CD4-positive, alpha-beta memory T cell (primary cell): ENCODE measurements at regions not wholly inside any gene's neighbourhood (a gene's known extent, or its start where the extent isn't known, plus 50 kb on each side); places are given as distances from the start of the nearest gene placed in this dataset.
"Not testable (repeated sequence)": the region's sequence is repeated elsewhere in the genome, so short reads cannot be mapped to it uniquely, and the experiment has no call there.

Source experiments
- CTCF ChIA-PET: fragments of 350-600 bp; sonication (Branson Sonifier 250); formaldehyde crosslinking; loops from one replicate; lab custom pipeline; 2021; ENCODE audit warnings: inconsistent platforms; ENCODE audit not compliant: partially characterized antibody; lab: Charles Lee
- POLR2A ChIA-PET: fragments of 350-600 bp; sonication (Branson Sonifier 250); formaldehyde crosslinking; loops from one replicate; lab custom pipeline; 2021; ENCODE audit not compliant: partially characterized antibody; lab: Charles Lee
- DNase-seq, 5 donors: peaks; one replicate each; pipeline versions ENCODE4 v3.0.0 to v3.0.0-alpha.2; 2020 to 2022; ENCODE audit warnings: mixed read lengths in 1 of 5
- H3K27ac ChIP-seq: one replicate; pipeline ENCODE4 v1.7.0; 2013; ENCODE audit warnings: low read depth, low read length
- H3K27me3 ChIP-seq: 2 replicates; pipeline ENCODE4 v1.7.0; 2013; ENCODE audit warnings: mild to moderate bottlenecking, low read length, moderate library complexity; ENCODE audit not compliant: insufficient read depth
- H3K36me3 ChIP-seq: 2 replicates; pipeline ENCODE4 v1.7.0; 2013; ENCODE audit warnings: mild to moderate bottlenecking, low read length, moderate library complexity; ENCODE audit not compliant: insufficient read depth
- H3K4me1 ChIP-seq: 2 replicates; pipeline ENCODE4 v1.7.0; 2013; ENCODE audit warnings: mild to moderate bottlenecking, low read length, moderate library complexity; ENCODE audit not compliant: insufficient read depth
- H3K4me3 ChIP-seq, 2 donors: one replicate each; pipeline ENCODE4 v1.7.0; 2013; ENCODE audit warnings: low read length in 2 of 2, mild to moderate bottlenecking in 1 of 2
- H3K9me3 ChIP-seq, 2 donors: one replicate each; pipeline ENCODE4 v1.7.0; 2013; ENCODE audit warnings: low read length in 2 of 2, control low read depth in 1 of 2; ENCODE audit not compliant: control insufficient read depth in 1 of 2
- H3K27ac Mint-ChIP-seq, 7 donors: one replicate each; pipeline ENCODE4 v1.8.0; 2020 to 2021; ENCODE audit warnings: mixed read lengths in 7 of 7, mild to moderate bottlenecking in 6 of 7, inconsistent platforms in 3 of 7, moderate library complexity in 3 of 7
- H3K27me3 Mint-ChIP-seq, 2 donors: one replicate each; pipeline ENCODE4 v1.8.0; 2020 to 2021; ENCODE audit warnings: mixed read lengths in 2 of 2
- H3K36me3 Mint-ChIP-seq, 2 donors: one replicate each; pipeline ENCODE4 v1.8.0; 2020 to 2021; ENCODE audit warnings: mixed read lengths in 2 of 2, inconsistent platforms in 1 of 2, mild to moderate bottlenecking in 1 of 2
- H3K4me1 Mint-ChIP-seq, 4 donors: one replicate each; pipeline ENCODE4 v1.8.0; 2020 to 2021; ENCODE audit warnings: mixed read lengths in 4 of 4, mild to moderate bottlenecking in 1 of 4
- H3K4me3 Mint-ChIP-seq, 8 donors: one replicate each; pipeline ENCODE4 v1.8.0; 2020 to 2021; ENCODE audit warnings: mixed read lengths in 8 of 8, mild to moderate bottlenecking in 7 of 8, moderate library complexity in 6 of 8, inconsistent platforms in 3 of 8
- H3K9me3 Mint-ChIP-seq, 8 donors: one replicate each; pipeline ENCODE4 v1.8.0; 2020 to 2021; ENCODE audit warnings: mixed read lengths in 8 of 8, mild to moderate bottlenecking in 5 of 8, inconsistent platforms in 3 of 8, moderate library complexity in 1 of 8
- intact Hi-C: fragments of 100-400 bp; cut with micrococcal nuclease; formaldehyde crosslinking; loops from one replicate; pipeline ENCODE4 v1.15.1; 2023

DNA sequence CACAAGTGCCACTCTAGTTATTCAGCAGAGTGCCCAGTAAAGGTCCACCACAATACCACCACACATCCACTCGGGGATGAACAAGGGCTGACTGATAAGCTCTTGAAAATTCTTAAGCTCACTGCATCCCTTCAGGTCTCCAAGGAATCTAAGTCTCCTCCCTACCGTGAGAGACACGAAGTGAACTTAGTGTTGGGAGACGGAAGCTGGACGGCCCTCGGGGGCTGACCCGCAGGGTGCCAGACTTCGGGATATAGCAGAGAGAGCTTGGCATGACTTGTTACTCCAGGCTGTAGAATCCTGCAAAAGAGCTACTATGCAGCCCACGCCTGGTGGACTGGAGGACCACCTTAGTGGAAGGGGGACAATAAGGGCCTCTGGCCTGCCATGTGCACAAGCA, 75.1 kb downstream of the LYZL1 start:
- POLR2A ChIA-PET, H3K4me1 ChIP-seq, H3K27me3 Mint-ChIP-seq, H3K4me3 Mint-ChIP-seq, H3K4me1 Mint-ChIP-seq, H3K27ac ChIP-seq, H3K4me3 ChIP-seq, H3K27ac Mint-ChIP-seq, DNase-seq, H3K27me3 ChIP-seq, H3K9me3 Mint-ChIP-seq, H3K9me3 ChIP-seq, H3K36me3 Mint-ChIP-seq, CTCF ChIA-PET, intact Hi-C loops, H3K36me3 ChIP-seq: not testable (repeated sequence)

- H3K4me1 Mint-ChIP-seq, H3K4me1 ChIP-seq, H3K27ac Mint-ChIP-seq, H3K36me3 Mint-ChIP-seq, POLR2A ChIA-PET, DNase-seq, H3K27ac ChIP-seq, H3K27me3 ChIP-seq, H3K9me3 Mint-ChIP-seq, intact Hi-C loops, H3K36me3 ChIP-seq, H3K4me3 ChIP-seq, H3K9me3 ChIP-seq, H3K4me3 Mint-ChIP-seq: not testable (repeated sequence)
- peaks cover 7 to 22% of the 10 kb centered on the region in 2 donors for H3K27me3 Mint-ChIP-seq
- CTCF ChIA-PET: interaction anchor here (1.5 kb wide), 1 partner anchor 11 kb away, joined by 5 read pairs; no protein-coding TSS in a partner anchor
Observed at GRCh38 chr10:29366206-29366605, 77.3 kb downstream of the LYZL1 start.

DNA sequence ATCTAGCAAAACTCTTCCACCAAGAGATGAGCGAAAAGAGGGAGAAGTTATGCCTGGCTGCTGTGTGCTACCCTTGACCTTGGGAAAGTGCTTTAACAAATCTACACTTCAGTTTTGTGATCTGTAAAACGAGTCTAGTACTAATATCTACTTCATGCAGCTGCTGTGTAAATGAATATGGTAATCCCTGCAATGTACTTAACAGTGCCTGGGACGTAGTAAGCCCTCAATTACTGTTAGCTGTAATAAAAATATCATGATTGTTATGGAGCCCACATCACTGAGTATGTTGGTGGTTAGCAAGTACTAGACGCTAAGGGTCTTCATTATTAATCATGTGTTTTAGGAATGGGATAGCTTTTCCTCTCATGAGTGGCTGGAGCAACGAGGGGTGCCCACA, 80.5 kb downstream of the LYZL1 start:
- H3K9me3 ChIP-seq: no peaks in the 10 kb centered on the region
- H3K9me3 Mint-ChIP-seq: no peaks in the 10 kb centered on the region
- H3K36me3 Mint-ChIP-seq: no peaks in the 10 kb centered on the region
- H3K36me3 ChIP-seq: no peaks in the 10 kb centered on the region
- CTCF ChIA-PET: interaction anchor here (0.6 to 3.0 kb wide), 5 partner anchors 8 to 570 kb away, joined by 3 to 9 read pairs (median 4); no protein-coding TSS in a partner anchor
- no peak overlapping the region for H3K4me3 ChIP-seq
- POLR2A ChIA-PET: no interaction called here
- H3K27me3 Mint-ChIP-seq: peaks cover 12 to 30% of the 10 kb centered on the region in 2 donors
- no peaks in the 10 kb centered on the region for H3K4me1 ChIP-seq
- intact Hi-C loops: no loop called here
- no peak overlapping the region for H3K4me3 Mint-ChIP-seq
- H3K27ac Mint-ChIP-seq: no peak overlapping the region
- no peak for DNase-seq
- H3K27ac ChIP-seq: no peak overlapping the region
- no peaks in the 10 kb centered on the region for H3K4me1 Mint-ChIP-seq
- no peaks in the 10 kb centered on the region for H3K27me3 ChIP-seq

- no peak overlapping the region for H3K4me3 Mint-ChIP-seq
- no peaks in the 10 kb centered on the region for H3K9me3 Mint-ChIP-seq
- H3K36me3 Mint-ChIP-seq: no peaks in the 10 kb centered on the region
- H3K27me3 Mint-ChIP-seq: peaks cover 12 to 30% of the 10 kb centered on the region in 2 donors
- H3K27ac Mint-ChIP-seq: no peak overlapping the region
- intact Hi-C loops: no loop called here
- ChIA-PET CTCF (interaction anchor here (1.0 to 3.0 kb wide), 4 partner anchors 8 to 24 kb away, joined by 3 to 9 read pairs (median 6); no protein-coding TSS in a partner anchor), POLR2A (no interaction called here)
- H3K4me1 Mint-ChIP-seq: no peaks in the 10 kb centered on the region
- no peak for DNase-seq
- Histone ChIP-seq H3K27ac (no peak overlapping the region), H3K36me3 (no peaks in the 10 kb centered on the region), H3K4me3 (no peak overlapping the region), H3K9me3 (no peaks in the 10 kb centered on the region), H3K27me3 (no peaks in the 10 kb centered on the region), H3K4me1 (no peaks in the 10 kb centered on the region)
Observed at GRCh38 chr10:29370097-29371092, 81.5 kb downstream of the LYZL1 start.

DNA sequence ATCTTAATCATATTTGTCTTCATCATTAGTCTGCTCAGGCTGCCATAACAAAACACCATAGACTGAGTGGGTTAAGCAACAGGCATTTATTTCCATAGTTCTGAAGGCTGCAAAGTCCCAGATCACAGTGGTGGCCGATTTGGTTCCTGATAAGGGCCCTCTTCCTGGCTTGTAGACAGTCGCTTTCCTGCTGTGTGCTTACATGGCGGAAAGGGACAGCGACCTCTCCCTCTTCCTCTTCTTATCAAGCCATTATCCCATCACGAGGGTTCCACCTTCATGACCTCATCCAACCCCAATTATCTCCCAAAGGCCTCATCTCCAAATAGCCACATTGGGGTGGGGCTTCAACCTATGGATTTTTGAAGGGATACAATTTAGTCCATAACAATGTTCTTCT, 84.0 kb downstream of the LYZL1 start:
- intact Hi-C loops: no loop called here
- Mint-ChIP-seq H3K36me3 (no peaks in the 10 kb centered on the region), H3K4me3 (no peak overlapping the region), H3K27ac (no peak overlapping the region), H3K9me3 (no peaks in the 10 kb centered on the region), H3K4me1 (no peaks in the 10 kb centered on the region), H3K27me3 (peaks cover 12 to 25% of the 10 kb centered on the region in 2 donors)
- CTCF ChIA-PET: interaction anchor here (1.4 kb wide), 1 partner anchor 20 kb away, joined by 4 read pairs; no protein-coding TSS in a partner anchor
- Histone ChIP-seq H3K27ac (no peak overlapping the region), H3K9me3 (no peaks in the 10 kb centered on the region), H3K36me3 (no peaks in the 10 kb centered on the region), H3K4me1 (no peaks in the 10 kb centered on the region), H3K27me3 (no peaks in the 10 kb centered on the region), H3K4me3 (no peak overlapping the region)
- POLR2A ChIA-PET: no interaction called here
- DNase-seq: no peak

GRCh38 chr10:29374162-29374561, 85.3 kb downstream of the LYZL1 start:
- H3K9me3 Mint-ChIP-seq: no peaks in the 10 kb centered on the region
- peaks cover 13 to 22% of the 10 kb centered on the region in 2 donors for H3K27me3 Mint-ChIP-seq
- ChIA-PET POLR2A (no interaction called here), CTCF (interaction anchor here (1.4 kb wide), 1 partner anchor 19 kb away, joined by 4 read pairs; no protein-coding TSS in a partner anchor)
- H3K4me1 Mint-ChIP-seq: no peaks in the 10 kb centered on the region
- no peak overlapping the region for H3K4me3 ChIP-seq
- H3K4me3 Mint-ChIP-seq: no peak overlapping the region
- no peaks in the 10 kb centered on the region for H3K27me3 ChIP-seq
- H3K4me1 ChIP-seq: no peaks in the 10 kb centered on the region
- H3K27ac ChIP-seq: no peak overlapping the region
- no peak for DNase-seq
- intact Hi-C loops: no loop called here
- no peaks in the 10 kb centered on the region for H3K9me3 ChIP-seq
- no peaks in the 10 kb centered on the region for H3K36me3 Mint-ChIP-seq
- H3K27ac Mint-ChIP-seq: no peak overlapping the region
- no peaks in the 10 kb centered on the region for H3K36me3 ChIP-seq

GRCh38 chr10:29375888-29376287, 87.0 kb downstream of the LYZL1 start:
- Histone ChIP-seq H3K4me1 (no peaks in the 10 kb centered on the region), H3K4me3 (no peak overlapping the region), H3K27me3 (no peaks in the 10 kb centered on the region), H3K36me3 (no peaks in the 10 kb centered on the region), H3K27ac (no peak overlapping the region), H3K9me3 (no peaks in the 10 kb centered on the region)
- Mint-ChIP-seq H3K27me3 (peaks cover 6 to 11% of the 10 kb centered on the region in 2 donors), H3K9me3 (no peaks in the 10 kb centered on the region), H3K4me1 (peaks cover 0 to 3% (median 1%) of the 10 kb centered on the region in 4 donors), H3K27ac (no peak overlapping the region), H3K4me3 (no peak overlapping the region), H3K36me3 (no peaks in the 10 kb centered on the region)
- ChIA-PET POLR2A (no interaction called here), CTCF (interaction anchor here (1.2 to 6.7 kb wide), 2 partner anchors 12 to 18 kb away, joined by 3 to 47 read pairs; no protein-coding TSS in a partner anchor)
- DNase-seq: no peak
- intact Hi-C loops: loop anchor here (2.0 kb wide), 1 partner anchor 73 kb away; no protein-coding TSS in a partner anchor
